Pons (tissue), 1 donor: ENCODE measurements at regions not wholly inside any gene's neighbourhood (a gene's known extent, or its start where the extent isn't known, plus 50 kb on each side); places are given as distances from the start of the nearest gene placed in this dataset.

Experiments used
- DNase-seq: peaks from one replicate; pipeline ENCODE4 v3.0.0-alpha.2; 2016; ENCODE audit warnings: low spot score

DNA sequence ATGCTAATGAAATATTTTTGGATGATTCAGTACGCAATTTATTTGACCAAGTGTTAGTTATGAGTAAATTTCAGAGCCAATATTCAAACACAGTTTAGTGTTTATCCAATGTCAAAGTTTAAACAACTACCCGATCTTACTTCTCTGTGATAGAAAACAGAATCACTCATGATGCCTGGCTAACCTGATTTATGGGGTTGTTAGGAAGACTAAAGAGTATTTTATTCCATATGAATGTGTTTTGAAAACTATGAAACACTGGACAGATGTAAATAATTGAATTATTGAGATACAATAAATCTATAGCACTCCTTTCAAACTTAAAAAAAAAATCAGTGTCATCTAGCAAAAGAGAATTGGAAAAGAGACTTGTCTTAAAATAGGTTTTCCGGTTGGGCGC, 1181.8 kb downstream of the EFNB2 start:
- DNase-seq, result no peak

DNA sequence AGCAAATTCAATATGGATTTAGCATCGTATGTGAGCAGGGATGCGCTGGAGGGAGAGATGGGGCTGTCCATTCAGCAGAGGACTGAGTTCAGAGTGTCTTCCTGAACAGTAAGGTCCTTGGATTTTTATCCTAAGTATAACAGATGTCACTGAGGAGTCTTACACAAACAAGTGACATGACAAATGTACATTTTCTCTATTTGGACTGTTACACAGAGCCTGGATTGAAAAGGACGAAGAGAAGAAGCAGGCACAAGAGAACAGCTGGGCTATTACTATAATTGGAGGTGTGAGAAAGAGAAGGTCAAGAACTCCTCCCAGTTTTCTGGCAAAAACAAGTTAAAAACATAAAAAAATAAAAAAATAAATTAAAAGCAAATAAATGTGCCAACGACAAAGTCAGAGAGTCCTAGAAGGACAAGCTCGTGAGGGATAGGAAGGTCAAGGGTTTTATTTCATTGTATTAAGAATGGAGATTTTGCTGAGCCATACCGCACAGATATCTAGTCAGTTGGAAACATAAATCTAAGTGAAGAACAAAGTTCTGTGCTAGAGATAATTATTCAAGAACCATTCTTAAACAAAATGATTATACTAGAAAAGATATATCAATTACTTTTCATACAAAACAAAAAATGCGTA, 1186.3 kb downstream of the EFNB2 start:
- DNase-seq, result no peak

- no peak for DNase-seq
These were observed 1189.2 kb downstream of the EFNB2 start for GRCh38 chr13:105346141-105346775.

GRCh38 chr13:105345730-105346129, 1189.7 kb downstream of the EFNB2 start:
- no peak for DNase-seq

- DNase-seq, result no peak
These were observed 1190.3 kb downstream of the EFNB2 start for GRCh38 chr13:105345131-105345530.

GRCh38 chr13:105343134-105343806, 1192.2 kb downstream of the EFNB2 start:
- no peak for DNase-seq

GRCh38 chr13:105342281-105342820, 1193.1 kb downstream of the EFNB2 start:
- no peak for DNase-seq

DNA sequence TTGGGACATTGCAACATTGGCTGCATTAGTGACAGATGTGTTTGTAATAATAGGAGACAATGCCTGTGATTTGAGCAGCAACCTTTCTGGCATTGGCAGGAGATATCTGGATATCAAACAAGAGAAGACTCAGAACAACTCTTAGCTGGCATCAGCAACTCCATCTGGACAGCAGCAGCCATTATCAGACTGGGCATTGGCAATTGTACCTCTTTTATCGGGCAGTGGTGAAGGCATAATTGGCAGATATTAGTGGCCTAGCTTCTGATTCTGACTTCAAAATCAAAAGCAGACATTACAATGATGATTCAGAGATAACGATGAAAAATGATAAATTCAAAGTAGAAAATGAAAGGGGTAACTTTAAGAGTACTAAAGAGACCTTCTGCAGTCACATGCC, 1193.7 kb downstream of the EFNB2 start:
- no peak for DNase-seq

DNA sequence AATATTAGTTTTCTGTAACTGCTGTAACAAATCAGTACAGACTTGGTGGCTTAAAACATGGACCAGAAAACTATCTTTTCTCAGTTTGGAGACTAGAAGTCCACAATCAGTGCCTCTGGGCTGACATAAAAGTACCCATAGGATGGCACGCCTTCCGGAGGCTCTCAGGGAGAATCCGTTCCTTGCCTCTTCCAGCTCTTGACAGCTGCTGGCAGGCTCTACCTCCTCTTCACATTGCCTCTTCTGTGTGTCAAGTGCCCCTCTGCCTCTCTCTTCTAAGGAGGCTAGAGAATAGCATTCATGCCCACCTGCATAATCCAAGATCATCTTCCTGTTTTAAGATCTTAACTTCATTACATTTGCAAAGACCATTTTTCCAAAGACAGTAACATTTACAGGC, 1194.2 kb downstream of the EFNB2 start:
- no peak for DNase-seq

GRCh38 chr13:105340061-105340606, 1195.3 kb downstream of the EFNB2 start:
- DNase-seq, result no peak

- DNase-seq, result no peak
These were observed 1196.7 kb downstream of the EFNB2 start for GRCh38 chr13:105338773-105339172.

DNA sequence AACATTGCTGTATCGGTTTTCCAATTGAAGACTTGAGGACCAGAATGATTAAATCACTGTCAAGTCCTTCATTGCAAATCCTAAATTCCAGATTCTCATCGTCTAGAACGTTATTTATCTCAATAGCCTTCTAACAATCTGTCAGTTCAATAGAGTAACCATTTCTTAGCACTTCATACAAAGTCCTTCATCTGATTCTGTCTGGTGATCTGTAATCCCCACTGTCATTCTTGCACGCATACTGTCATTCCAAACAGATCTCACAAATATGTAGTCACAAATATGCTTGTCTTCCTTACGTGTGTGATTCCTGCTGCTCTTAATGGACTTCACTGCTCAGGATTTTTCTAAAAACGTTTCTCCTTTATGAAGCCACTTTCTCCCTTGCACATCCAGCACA, 1197.5 kb downstream of the EFNB2 start:
- DNase-seq, result no peak

- DNase-seq, result no peak
These were observed 1198.5 kb downstream of the EFNB2 start for GRCh38 chr13:105336706-105337576.

GRCh38 chr13:105334211-105334610, 1201.3 kb downstream of the EFNB2 start:
- no peak for DNase-seq

GRCh38 chr13:105333416-105333815, 1202.0 kb downstream of the EFNB2 start:
- no peak for DNase-seq

DNA sequence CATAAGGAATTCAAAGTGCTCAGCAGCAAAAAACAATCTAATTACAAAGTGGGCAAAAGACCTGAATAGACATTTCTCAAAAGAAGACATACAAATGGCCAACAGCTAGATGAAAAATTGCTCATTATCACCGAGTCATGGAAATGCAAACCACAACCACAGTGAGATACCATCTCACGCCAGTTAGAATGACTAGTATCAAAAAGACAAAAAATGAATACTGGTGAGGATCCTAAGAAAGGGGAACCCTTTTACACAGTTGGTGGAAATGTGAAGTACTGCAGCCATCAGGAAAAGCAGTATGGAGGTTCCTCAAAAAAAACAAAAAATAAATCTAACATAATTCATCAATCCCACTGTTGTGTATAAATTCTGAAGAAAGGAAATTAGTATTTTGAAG, 1206.1 kb downstream of the EFNB2 start:
- no peak for DNase-seq

DNA sequence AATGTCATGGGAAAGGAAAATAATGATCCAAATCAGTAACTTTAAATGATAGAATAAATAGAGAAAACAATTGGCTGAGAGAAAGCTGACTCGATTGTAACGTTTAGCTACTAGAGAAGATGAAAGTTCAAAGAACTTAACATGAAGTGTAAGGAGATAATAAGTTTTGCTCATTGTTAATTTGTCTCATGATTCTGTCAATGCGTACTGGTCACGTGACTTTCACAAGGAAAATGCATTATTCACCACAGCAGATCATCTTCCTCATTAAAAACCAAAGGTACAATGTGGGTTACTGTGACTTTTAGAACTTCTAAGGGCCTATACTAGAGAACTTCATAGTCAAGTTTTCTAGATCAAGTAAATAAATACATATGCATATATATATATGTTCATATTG, 1207.2 kb downstream of the EFNB2 start:
- DNase-seq, result no peak

- no peak for DNase-seq
These were observed 1207.8 kb downstream of the EFNB2 start for GRCh38 chr13:105327581-105328126.

- DNase-seq, result no peak
These were observed 1215.6 kb downstream of the EFNB2 start for GRCh38 chr13:105319875-105320274.

DNA sequence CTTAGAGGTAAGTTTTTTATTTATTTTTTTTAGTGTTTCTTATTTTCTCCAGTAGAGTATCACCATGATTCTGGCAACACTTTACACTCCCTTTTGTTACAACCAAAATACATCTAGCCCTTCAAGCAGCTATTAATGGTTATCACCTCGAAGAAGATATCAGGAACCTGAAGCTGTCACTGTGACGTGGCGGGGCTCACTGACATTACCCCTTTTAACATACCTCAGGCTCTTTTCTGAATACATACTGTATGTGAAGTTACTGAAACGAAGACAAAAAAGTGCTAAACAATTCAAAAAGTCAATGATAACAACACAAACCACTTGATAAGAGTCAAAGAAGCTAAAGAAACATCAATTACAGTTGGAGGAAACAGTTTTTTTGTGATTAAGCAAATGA, 1218.7 kb downstream of the EFNB2 start:
- DNase-seq, result no peak

DNA sequence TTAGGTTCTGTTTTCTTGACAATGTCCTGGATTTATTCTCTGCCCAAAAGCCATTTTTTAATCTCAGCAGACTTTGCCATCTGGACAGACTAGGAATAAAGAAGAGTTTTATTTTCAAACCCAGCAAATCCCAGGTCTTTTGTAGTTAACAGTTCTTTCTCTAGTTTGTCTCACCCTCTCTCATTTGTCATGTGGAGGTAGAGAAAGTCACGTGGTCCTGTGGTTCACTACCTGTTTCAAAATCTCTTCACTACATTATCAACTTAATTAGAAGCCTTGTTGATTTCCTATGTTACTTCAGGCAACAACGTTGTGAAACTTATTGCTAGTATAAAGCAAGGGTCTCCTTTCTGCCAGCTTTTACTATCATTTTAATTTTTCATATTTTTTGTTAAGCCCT, 1222.6 kb downstream of the EFNB2 start:
- DNase-seq, result no peak

GRCh38 chr13:105311094-105311493, 1224.4 kb downstream of the EFNB2 start:
- DNase-seq, result no peak
